Activated CD8-positive, alpha-beta T cell treated with anti-CD3 and anti-CD28 coated beads for 36 hours (primary cell): ENCODE measurements at regions not wholly inside any gene's neighbourhood (a gene's known extent, or its start where the extent isn't known, plus 50 kb on each side); places are given as distances from the start of the nearest gene placed in this dataset.

Experiments used
- ATAC-seq: fragments of 200-7000 bp; cut with Tn5 transposase; one replicate; pipeline ENCODE4 v1.10.0; 2021; ENCODE audit warnings: mild to moderate bottlenecking, moderate library complexity
- CTCF ChIA-PET: fragments of 350-600 bp; sonication (Branson Sonifier 250); formaldehyde crosslinking; loops from one replicate; lab custom pipeline; 2021; ENCODE audit warnings: antibody characterized with exemption; lab: Charles Lee
- POLR2A ChIA-PET: fragments of 350-600 bp; sonication (Branson Sonifier 250); formaldehyde crosslinking; loops from one replicate; lab custom pipeline; 2021; ENCODE audit warnings: antibody characterized with exemption; lab: Charles Lee
- DNase-seq: peaks from one replicate; pipeline ENCODE4 v3.0.0-alpha.2; 2020
- H3K27ac Mint-ChIP-seq: one replicate; pipeline ENCODE4 v1.8.0; 2021; ENCODE audit warnings: mild to moderate bottlenecking, mixed read lengths
- H3K27me3 Mint-ChIP-seq: one replicate; pipeline ENCODE4 v1.8.0; 2021; ENCODE audit warnings: mixed read lengths
- H3K36me3 Mint-ChIP-seq: one replicate; pipeline ENCODE4 v1.8.0; 2021; ENCODE audit warnings: low read depth, mixed read lengths
- H3K4me1 Mint-ChIP-seq: one replicate; pipeline ENCODE4 v1.8.0; 2021; ENCODE audit warnings: low read depth, mixed read lengths
- H3K4me3 Mint-ChIP-seq: one replicate; pipeline ENCODE4 v1.8.0; 2021; ENCODE audit warnings: mild to moderate bottlenecking, moderate library complexity, mixed read lengths
- H3K9me3 Mint-ChIP-seq: one replicate; pipeline ENCODE4 v1.8.0; 2021; ENCODE audit warnings: mixed read lengths
- intact Hi-C: fragments of 100-400 bp; cut with micrococcal nuclease; formaldehyde crosslinking; loops from one replicate; pipeline ENCODE4 v1.10.0; 2022
- TF ChIP-seq, protein P1 (sequence below): fragments of 200-600 bp; IDR thresholded peaks from one replicate; pipeline ENCODE4 v1.8.0; 2022; ENCODE audit warnings: antibody characterized with exemption, mild to moderate bottlenecking

DNA sequence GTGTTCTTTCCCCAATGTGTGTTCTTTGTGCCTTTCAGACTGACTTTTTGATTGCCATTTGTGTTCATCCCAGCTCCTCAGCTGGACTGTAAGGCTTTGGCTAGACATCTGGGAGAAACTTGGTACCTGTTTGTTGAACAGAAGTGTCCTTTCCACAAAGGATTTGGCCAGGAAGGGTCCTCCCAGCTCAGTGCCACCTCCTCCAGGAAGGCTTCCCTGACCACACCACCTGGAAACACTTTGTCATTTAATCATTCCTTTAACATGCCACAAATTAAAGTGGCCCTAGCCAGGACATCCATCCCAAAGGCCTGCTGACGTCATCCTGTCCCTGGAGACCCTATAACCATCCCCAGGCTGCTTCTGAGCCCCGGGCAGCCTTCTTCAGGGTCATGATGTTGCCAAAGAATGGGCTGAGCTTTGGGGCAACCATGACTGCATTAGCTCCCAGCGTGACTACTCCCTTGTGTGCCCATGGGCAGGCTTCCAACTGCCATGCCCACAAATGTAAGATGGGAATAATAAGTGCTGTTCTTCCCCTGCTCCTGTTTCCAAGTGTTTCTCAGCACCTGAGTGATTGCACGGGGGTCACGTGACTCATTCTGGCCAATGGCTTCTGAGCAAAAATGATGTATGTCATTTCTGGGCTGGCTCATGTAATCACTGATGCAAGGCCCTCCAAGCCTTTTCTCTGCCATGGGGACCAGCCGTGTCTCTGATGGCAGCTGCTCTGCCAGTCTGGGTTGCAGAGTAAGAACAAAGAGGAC is 112.5 kb upstream of the SMAD3 start:
- DNase-seq (no peak), ATAC-seq (no peak)
- Mint-ChIP-seq H3K4me1 (peaks cover 1% of the 10 kb centered on the region), H3K27me3 (no peaks in the 10 kb centered on the region), H3K9me3 (no peaks in the 10 kb centered on the region), H3K36me3 (no peaks in the 10 kb centered on the region), H3K4me3 (no peak overlapping the region), H3K27ac (no peak overlapping the region)
- CTCF ChIA-PET: no interaction called here
- POLR2A ChIA-PET: no interaction called here
- TF ChIP-seq, protein P1, sequence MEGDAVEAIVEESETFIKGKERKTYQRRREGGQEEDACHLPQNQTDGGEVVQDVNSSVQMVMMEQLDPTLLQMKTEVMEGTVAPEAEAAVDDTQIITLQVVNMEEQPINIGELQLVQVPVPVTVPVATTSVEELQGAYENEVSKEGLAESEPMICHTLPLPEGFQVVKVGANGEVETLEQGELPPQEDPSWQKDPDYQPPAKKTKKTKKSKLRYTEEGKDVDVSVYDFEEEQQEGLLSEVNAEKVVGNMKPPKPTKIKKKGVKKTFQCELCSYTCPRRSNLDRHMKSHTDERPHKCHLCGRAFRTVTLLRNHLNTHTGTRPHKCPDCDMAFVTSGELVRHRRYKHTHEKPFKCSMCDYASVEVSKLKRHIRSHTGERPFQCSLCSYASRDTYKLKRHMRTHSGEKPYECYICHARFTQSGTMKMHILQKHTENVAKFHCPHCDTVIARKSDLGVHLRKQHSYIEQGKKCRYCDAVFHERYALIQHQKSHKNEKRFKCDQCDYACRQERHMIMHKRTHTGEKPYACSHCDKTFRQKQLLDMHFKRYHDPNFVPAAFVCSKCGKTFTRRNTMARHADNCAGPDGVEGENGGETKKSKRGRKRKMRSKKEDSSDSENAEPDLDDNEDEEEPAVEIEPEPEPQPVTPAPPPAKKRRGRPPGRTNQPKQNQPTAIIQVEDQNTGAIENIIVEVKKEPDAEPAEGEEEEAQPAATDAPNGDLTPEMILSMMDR: no peak
- intact Hi-C loops: no loop called here

DNA sequence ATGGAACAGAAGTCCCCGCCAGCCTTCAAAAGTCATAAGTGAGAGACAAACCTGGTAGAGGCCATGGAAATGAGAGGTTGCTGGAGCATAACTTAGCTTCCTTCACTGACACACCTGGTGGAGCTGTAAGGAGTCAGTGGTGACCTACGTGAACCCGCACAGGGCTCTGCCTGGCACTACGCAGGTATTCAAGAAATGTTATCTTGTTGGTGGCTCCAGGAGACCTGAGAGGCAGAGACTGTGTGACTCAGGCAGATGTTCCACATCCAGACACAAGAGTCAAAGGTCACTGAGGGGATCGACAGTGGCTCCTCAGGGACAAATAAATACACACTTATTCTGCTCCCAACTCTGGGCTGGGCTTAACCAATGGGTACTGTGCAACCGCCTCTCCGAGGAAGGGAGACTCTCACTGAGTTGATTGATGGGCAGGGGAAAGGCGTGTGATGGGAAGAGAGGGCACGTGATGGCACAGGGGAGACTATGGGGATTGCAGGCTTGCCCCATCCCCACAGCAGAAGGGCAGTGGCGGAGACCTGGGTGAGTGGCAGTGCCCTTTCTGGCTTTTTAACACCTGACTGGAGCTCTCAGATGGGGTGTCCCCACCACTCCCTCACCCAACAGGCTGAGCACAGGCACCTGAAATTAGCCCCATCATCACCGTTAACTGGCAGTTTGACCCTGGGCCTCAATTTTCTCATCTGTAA is 111.7 kb upstream of the SMAD3 start:
- intact Hi-C loops: no loop called here
- H3K27ac Mint-ChIP-seq: no peak overlapping the region
- ATAC-seq (no peak), DNase-seq (no peak)
- ChIA-PET POLR2A (no interaction called here), CTCF (no interaction called here)
- H3K4me3 Mint-ChIP-seq: no peak overlapping the region
- no peaks in the 10 kb centered on the region for H3K27me3 Mint-ChIP-seq
- H3K36me3 Mint-ChIP-seq: no peaks in the 10 kb centered on the region
- TF ChIP-seq, protein P1: no peak
- H3K9me3 Mint-ChIP-seq: no peaks in the 10 kb centered on the region
- no peaks in the 10 kb centered on the region for H3K4me1 Mint-ChIP-seq

DNA sequence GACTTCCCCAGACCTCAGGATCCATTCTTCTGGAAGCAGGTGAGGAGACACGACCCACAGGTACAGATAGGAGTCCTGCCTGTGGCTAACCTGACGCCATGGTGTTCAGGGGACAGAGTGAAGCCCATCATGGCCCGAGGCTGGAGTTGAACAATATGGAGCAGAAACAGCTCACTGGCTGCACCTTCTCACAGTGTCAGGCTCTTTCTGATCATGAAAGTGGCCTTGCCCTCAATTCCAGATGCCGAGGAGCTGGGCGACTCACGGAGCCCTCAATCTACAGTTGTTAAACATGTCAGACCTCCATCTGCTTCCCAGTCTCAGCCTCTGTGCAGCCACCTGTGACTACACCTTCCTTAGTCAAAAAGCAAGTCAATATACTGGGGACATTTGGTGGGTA is 110.8 kb upstream of the SMAD3 start:
- Mint-ChIP-seq H3K9me3 (no peaks in the 10 kb centered on the region), H3K27me3 (no peaks in the 10 kb centered on the region), H3K4me3 (no peak overlapping the region), H3K36me3 (no peaks in the 10 kb centered on the region), H3K27ac (no peak overlapping the region), H3K4me1 (no peaks in the 10 kb centered on the region)
- no peak for DNase-seq
- no peak for ATAC-seq
- ChIA-PET POLR2A (no interaction called here), CTCF (interaction anchor here (0.9 kb wide), 1 partner anchor 8 kb away, joined by 3 read pairs; no protein-coding TSS in a partner anchor)
- TF ChIP-seq, protein P1: no peak
- intact Hi-C loops: no loop called here

DNA sequence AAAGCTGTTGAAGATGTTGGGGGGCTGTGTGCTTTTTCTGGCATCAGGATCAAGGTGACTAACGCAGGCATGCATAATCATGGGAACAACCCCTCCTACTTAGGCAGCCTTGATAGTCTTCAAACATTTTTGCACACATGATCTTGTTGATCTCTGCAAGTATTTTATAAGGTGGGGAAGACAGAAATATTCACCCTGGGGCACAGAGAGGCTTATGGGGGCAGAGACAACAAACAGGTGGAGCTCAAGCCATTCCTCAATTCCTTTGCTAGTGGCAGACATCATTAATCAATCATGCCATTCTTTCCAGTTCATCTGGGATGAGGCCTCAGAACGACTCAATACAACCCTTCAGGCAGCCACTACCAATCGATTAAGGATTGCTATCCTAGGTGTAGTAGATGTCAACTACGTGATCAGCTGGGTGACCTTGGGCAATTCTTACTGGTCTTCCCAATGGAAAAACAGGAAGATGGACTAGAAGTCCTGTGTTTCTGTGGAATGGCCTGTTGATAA is 110.3 kb upstream of the SMAD3 start:
- TF ChIP-seq, protein P1: no peak
- ChIA-PET POLR2A (interaction anchor here (1.4 kb wide), 1 partner anchor 9 kb away, joined by 3 read pairs; no protein-coding TSS in a partner anchor), CTCF (interaction anchor here (0.9 kb wide), 1 partner anchor 9 kb away, joined by 3 read pairs; no protein-coding TSS in a partner anchor)
- no peak overlapping the region for H3K27ac Mint-ChIP-seq
- no peak for DNase-seq
- no peaks in the 10 kb centered on the region for H3K9me3 Mint-ChIP-seq
- H3K27me3 Mint-ChIP-seq: no peaks in the 10 kb centered on the region
- no peak overlapping the region for H3K4me3 Mint-ChIP-seq
- H3K4me1 Mint-ChIP-seq: no peaks in the 10 kb centered on the region
- no peak for ATAC-seq
- H3K36me3 Mint-ChIP-seq: no peaks in the 10 kb centered on the region
- intact Hi-C loops: no loop called here
